Keratinocyte (primary cell): ENCODE measurements at regions not wholly inside any gene's neighbourhood (a gene's known extent, or its start where the extent isn't known, plus 50 kb on each side); places are given as distances from the start of the nearest gene placed in this dataset.

Experiments
- DNase-seq: peaks from one replicate; pipeline ENCODE4 v3.0.0-alpha.2; 2011; ENCODE audit warnings: low read depth, missing footprints, low spot score
- FAIRE-seq: peaks from 2 replicates; lab custom pipeline; 2011; peaks lifted over from hg19 to GRCh38; lab: Jason Lieb, UNC
- H2AFZ ChIP-seq: 2 replicates; pipeline ENCODE4 v1.6.0; 2012; ENCODE audit warnings: low read length, control low read depth, inconsistent platforms; ENCODE audit not compliant: control insufficient read depth
- H3K27ac ChIP-seq: 2 replicates; pipeline ENCODE4 v1.5.1; 2011; ENCODE audit warnings: low read length; ENCODE audit not compliant: control insufficient read depth, insufficient read depth
- H3K27me3 ChIP-seq: 3 replicates; pipeline ENCODE4 v1.6.0; 2011; ENCODE audit warnings: low read length; ENCODE audit not compliant: control insufficient read depth, insufficient read depth; ENCODE audit errors: extremely low read depth
- H3K36me3 ChIP-seq, 2 experiments: 2 replicates in 1 of 2; 3 replicates in 1 of 2; pipeline ENCODE4 v1.5.1; 2011; ENCODE audit warnings: low read length in 2 of 2, mild to moderate bottlenecking in 1 of 2; ENCODE audit not compliant: control insufficient read depth in 2 of 2, insufficient read depth in 2 of 2; ENCODE audit errors: extremely low read depth in 1 of 2
- H3K4me1 ChIP-seq: 3 replicates; pipeline ENCODE4 v1.5.1; 2011; ENCODE audit warnings: low read length; ENCODE audit not compliant: control insufficient read depth, insufficient read depth; ENCODE audit errors: extremely low read depth
- H3K4me2 ChIP-seq: 3 replicates; pipeline ENCODE4 v1.6.0; 2011; ENCODE audit warnings: low read depth, low read length; ENCODE audit not compliant: control insufficient read depth, insufficient read depth; ENCODE audit errors: extremely low read depth
- H3K4me3 ChIP-seq, 3 experiments: fragments of 200-600 bp in 1 of 3; sonication (generic) in 1 of 3; 2 replicates in 2 of 3; 3 replicates in 1 of 3; pipeline ENCODE4 v1.5.1; 2011 to 2016; ENCODE audit warnings: low read length in 3 of 3, mild to moderate bottlenecking in 3 of 3, control low read depth in 2 of 3, inconsistent platforms in 1 of 3, low read depth in 1 of 3, mixed read lengths in 1 of 3, mixed run types in 1 of 3, moderate library complexity in 1 of 3; ENCODE audit not compliant: control insufficient read depth in 2 of 3, insufficient read depth in 2 of 3; ENCODE audit errors: extremely low read depth in 1 of 3
- H3K79me2 ChIP-seq: 2 replicates; pipeline ENCODE4 v1.6.0; 2012; ENCODE audit warnings: low read length; ENCODE audit not compliant: control insufficient read depth, insufficient read depth
- H3K9ac ChIP-seq: 3 replicates; pipeline ENCODE4 v1.6.0; 2011; ENCODE audit warnings: low read length; ENCODE audit not compliant: control insufficient read depth, insufficient read depth; ENCODE audit errors: extremely low read depth
- H3K9me1 ChIP-seq: 3 replicates; pipeline ENCODE4 v1.6.0; 2011; ENCODE audit warnings: low read length; ENCODE audit not compliant: control insufficient read depth, insufficient read depth; ENCODE audit errors: extremely low read depth
- H3K9me3 ChIP-seq: 2 replicates; pipeline ENCODE4 v1.5.1; 2012; ENCODE audit warnings: low read depth, low read length; ENCODE audit not compliant: control insufficient read depth
- H4K20me1 ChIP-seq: 3 replicates; pipeline ENCODE4 v1.6.0; 2011; ENCODE audit warnings: low read length; ENCODE audit not compliant: control insufficient read depth, insufficient read depth; ENCODE audit errors: extremely low read depth
- EZH2 ChIP-seq: IDR thresholded peaks from one replicate; pipeline ENCODE4 v1.6.1; 2012; ENCODE audit warnings: inconsistent platforms, mild to moderate bottlenecking, low read length, moderate library complexity
- dilution Hi-C: fragments of 300-500 bp; cut with MboI; formaldehyde crosslinking; loops from one replicate; pipeline ENCODE4 v1.7.0; 2020; ENCODE audit warnings: low sequenced_read_pairs; ENCODE audit not compliant: extremely low pct_ligation_motif_present
- TF ChIP-seq, protein P1 (sequence below), 3 experiments: IDR thresholded peaks in 1 of 3; conservative IDR thresholded peaks in 1 of 3; optimal IDR thresholded peaks in 1 of 3; 2 replicates in 2 of 3; 3 replicates in 1 of 3; pipeline versions ENCODE3 to v1.5.1; 2011; ENCODE audit warnings: low read length in 3 of 3, mild to moderate bottlenecking in 3 of 3, moderate library complexity in 2 of 3, control low read depth in 1 of 3, inconsistent platforms in 1 of 3; ENCODE audit not compliant: insufficient read depth in 2 of 3; ENCODE audit errors: extremely low read depth in 1 of 3

DNA sequence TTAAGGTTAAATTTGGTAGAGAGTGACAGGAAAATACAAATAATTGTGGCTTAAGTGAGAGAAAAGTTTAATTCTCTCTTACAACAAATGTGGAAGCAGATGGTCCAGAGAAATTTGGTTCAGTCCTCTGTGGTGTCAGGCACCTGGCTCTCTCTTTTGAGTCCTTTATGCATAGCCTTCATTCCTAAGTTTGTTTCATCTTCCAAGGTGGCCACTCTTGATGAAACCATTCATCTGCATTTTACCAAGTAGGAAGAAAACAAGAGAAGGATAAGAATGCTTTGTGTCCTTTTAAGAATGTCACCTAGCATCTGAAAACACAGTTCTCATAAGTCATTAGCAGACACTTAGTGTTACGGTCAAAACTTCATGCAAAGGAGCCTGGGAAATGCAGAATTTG lies 442.5 kb downstream of the CCER1 start:
- dilution Hi-C loops, result no loop called here
- H3K36me3 ChIP-seq, result no peaks in the 10 kb centered on the region
- no peaks in the 10 kb centered on the region for H3K4me1 ChIP-seq
- H3K27me3 ChIP-seq, result no peaks in the 10 kb centered on the region
- DNase-seq (no peak), FAIRE-seq (no peak)
- no peaks in the 10 kb centered on the region for H3K9me3 ChIP-seq
- H3K79me2 ChIP-seq, result no peaks in the 10 kb centered on the region
- no peak overlapping the region for H3K27ac ChIP-seq
- no peak overlapping the region for H3K9ac ChIP-seq
- H3K4me2 ChIP-seq, result no peak overlapping the region
- no peak overlapping the region for H3K4me3 ChIP-seq
- TF ChIP-seq, protein P1, sequence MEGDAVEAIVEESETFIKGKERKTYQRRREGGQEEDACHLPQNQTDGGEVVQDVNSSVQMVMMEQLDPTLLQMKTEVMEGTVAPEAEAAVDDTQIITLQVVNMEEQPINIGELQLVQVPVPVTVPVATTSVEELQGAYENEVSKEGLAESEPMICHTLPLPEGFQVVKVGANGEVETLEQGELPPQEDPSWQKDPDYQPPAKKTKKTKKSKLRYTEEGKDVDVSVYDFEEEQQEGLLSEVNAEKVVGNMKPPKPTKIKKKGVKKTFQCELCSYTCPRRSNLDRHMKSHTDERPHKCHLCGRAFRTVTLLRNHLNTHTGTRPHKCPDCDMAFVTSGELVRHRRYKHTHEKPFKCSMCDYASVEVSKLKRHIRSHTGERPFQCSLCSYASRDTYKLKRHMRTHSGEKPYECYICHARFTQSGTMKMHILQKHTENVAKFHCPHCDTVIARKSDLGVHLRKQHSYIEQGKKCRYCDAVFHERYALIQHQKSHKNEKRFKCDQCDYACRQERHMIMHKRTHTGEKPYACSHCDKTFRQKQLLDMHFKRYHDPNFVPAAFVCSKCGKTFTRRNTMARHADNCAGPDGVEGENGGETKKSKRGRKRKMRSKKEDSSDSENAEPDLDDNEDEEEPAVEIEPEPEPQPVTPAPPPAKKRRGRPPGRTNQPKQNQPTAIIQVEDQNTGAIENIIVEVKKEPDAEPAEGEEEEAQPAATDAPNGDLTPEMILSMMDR (optimal IDR thresholded peaks at IDR 0.05 in 1 of 3, IDR thresholded peaks at IDR 0.05 in 1 of 3, conservative IDR thresholded peaks at IDR 0.05 in 1 of 3; ENCODE audit: extremely low read depth in 1 of 3, insufficient read depth in 2 of 3, low read length in 3 of 3), result no peak
- no peak for TF ChIP-seq EZH2
- H4K20me1 ChIP-seq, result no peaks in the 10 kb centered on the region
- no peaks in the 10 kb centered on the region for H3K9me1 ChIP-seq
- no peak overlapping the region for H2AFZ ChIP-seq

- H3K4me2 ChIP-seq, result no peak overlapping the region
- DNase-seq (no peak), FAIRE-seq (no peak)
- H3K27ac ChIP-seq, result no peak overlapping the region
- H3K9me1 ChIP-seq, result no peaks in the 10 kb centered on the region
- no peaks in the 10 kb centered on the region for H3K79me2 ChIP-seq
- TF ChIP-seq, protein P1 (optimal IDR thresholded peaks at IDR 0.05 in 1 of 3, IDR thresholded peaks at IDR 0.05 in 1 of 3, conservative IDR thresholded peaks at IDR 0.05 in 1 of 3; ENCODE audit: extremely low read depth in 1 of 3, insufficient read depth in 2 of 3, low read length in 3 of 3), result no peak
- no peak for TF ChIP-seq EZH2
- H3K4me1 ChIP-seq, result no peaks in the 10 kb centered on the region
- H4K20me1 ChIP-seq, result no peaks in the 10 kb centered on the region
- H2AFZ ChIP-seq, result no peak overlapping the region
- no peak overlapping the region for H3K9ac ChIP-seq
- dilution Hi-C loops, result no loop called here
- no peaks in the 10 kb centered on the region for H3K36me3 ChIP-seq
- H3K27me3 ChIP-seq, result no peaks in the 10 kb centered on the region
- no peaks in the 10 kb centered on the region for H3K9me3 ChIP-seq
- no peak overlapping the region for H3K4me3 ChIP-seq
These were observed 444.0 kb downstream of the CCER1 start for GRCh38 chr12:90510948-90511347.
